IPS-15b (cell line): ENCODE measurements at regions not wholly inside any gene's neighbourhood (a gene's known extent, or its start where the extent isn't known, plus 50 kb on each side); places are given as distances from the start of the nearest gene placed in this dataset.

Experiments
- H3K27me3 ChIP-seq: one replicate; pipeline ENCODE4 v1.6.1; 2013; ENCODE audit warnings: low read length; ENCODE audit not compliant: control insufficient read depth, insufficient read depth
- H3K36me3 ChIP-seq: one replicate; pipeline ENCODE4 v1.6.1; 2013; ENCODE audit warnings: low read length; ENCODE audit not compliant: control insufficient read depth, insufficient read depth
- H3K4me1 ChIP-seq: one replicate; pipeline ENCODE4 v1.6.1; 2013; ENCODE audit warnings: mild to moderate bottlenecking, low read length; ENCODE audit not compliant: control insufficient read depth, insufficient read depth
- H3K4me3 ChIP-seq: one replicate; pipeline ENCODE4 v1.5.1; 2013; ENCODE audit warnings: low read depth, low read length
- H3K9ac ChIP-seq: one replicate; pipeline ENCODE4 v1.6.1; 2013; ENCODE audit warnings: low read depth, mild to moderate bottlenecking, low read length
- H3K9me3 ChIP-seq: one replicate; pipeline ENCODE4 v1.6.1; 2013; ENCODE audit warnings: mild to moderate bottlenecking, low read length; ENCODE audit not compliant: control insufficient read depth, insufficient read depth

DNA sequence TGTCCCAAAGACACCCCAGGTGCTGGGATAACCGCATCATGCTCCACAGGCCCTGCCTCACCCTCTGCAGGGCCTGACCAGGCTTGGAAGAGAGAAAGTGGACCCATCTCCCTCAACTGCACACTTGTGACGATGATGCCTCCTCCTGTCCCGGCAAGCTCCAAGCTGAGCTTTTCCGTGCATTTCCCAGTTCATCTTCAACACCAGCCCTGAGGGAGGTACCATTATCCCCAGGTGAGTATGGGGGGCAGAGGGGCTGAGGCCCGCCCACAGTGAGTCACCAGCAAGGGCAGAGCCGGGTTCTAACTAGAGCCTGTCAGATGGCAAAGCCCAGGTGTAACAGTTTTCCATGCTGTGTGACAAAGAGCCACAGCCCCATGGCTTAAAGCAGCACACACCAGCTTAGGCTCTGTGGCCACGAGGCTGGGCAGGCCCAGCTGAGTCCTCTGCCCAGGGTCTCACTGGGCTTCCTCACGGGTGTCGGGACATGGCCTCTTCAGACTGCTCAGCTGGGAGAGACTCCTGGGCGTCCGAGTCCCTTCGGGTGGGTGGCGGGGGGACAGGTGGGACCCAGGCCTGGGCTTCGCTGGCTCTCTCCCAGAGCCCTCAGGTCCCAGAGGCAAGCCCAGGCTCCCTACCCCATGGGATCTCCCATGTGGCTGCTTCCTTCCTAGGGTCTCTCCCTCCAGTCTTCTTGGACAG lies 108.4 kb upstream of the OTOS start:
- Histone ChIP-seq H3K9ac (no peak overlapping the region), H3K36me3 (no peaks in the 10 kb centered on the region), H3K27me3 (no peaks in the 10 kb centered on the region), H3K4me3 (no peak overlapping the region), H3K4me1 (no peaks in the 10 kb centered on the region), H3K9me3 (no peaks in the 10 kb centered on the region)

DNA sequence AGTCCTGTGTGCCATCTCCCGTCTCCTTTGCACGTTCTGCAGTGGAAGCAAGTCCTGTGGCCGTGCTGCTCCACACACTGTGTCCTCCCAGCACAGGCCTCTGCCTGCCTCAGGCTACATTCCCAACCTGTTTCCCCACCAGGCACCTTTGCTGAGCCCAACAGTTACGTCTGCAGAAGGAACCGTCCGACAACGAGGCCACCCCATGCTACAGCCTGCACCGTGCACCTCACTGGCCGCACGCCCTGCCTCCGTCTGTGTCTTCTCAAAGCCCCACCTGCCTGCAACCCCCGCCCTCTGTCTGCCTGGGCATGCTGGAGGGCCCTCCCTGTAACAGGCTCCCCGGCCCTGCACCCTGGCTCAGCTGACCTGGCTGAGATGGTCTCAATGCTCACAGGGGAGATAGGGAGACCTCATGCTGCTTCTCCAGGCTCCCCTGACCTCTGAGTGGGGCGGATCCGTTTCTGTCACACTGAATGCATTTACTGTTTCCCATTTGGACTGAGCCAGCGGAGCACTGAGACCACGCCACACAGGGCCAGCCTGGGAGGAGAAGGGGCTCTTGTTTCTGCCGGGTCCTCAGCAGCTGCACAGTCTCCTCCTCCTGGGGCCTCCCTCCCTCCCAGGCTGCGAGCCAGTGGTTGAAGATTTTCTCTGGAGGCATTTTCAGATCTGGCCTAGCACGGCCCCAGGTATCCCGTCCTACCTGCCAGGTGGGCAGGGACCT lies 109.1 kb upstream of the OTOS start:
- Histone ChIP-seq H3K9ac (no peak overlapping the region), H3K4me1 (no peaks in the 10 kb centered on the region), H3K36me3 (no peaks in the 10 kb centered on the region), H3K27me3 (no peaks in the 10 kb centered on the region), H3K9me3 (no peaks in the 10 kb centered on the region), H3K4me3 (no peak overlapping the region)

DNA sequence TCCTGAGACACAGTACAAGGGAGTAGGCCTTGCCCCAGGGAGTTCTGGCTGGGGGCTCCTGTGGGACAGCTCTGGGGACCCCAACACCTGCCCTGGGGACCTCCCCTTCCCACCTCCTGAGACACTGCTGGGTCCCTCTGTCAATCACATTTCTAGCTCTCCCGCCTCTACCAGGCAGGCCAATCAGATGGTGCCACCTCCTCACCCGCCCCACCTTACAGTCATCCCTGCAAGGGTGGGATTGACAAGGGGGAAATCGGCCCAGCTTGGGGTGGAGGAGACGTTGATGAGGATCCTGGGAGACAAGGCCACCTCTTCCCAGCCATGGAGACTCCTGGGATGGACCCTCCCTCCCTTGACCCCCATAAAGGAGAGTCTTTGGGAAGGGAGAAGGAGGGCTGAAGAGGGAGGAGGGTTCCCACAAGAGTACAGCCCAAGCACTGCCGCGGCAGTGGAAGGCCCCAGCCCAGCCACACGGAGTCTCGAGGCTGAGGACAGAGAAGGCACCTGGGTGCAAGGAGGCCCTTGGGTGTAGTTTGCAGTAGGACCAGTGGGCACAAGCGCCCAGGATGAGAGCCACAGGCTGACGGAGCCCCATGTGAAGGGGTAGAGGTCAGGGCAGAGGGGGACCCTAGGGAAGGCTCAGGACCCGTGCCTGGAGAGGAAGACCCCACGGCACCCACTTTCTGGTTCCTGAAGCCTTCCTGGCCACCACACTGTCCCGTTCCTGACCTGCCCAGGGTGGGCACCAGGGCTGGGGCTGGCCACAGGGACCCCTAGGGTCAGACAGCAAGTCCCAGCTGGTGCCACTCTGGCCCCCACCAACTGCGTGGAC lies 109.9 kb upstream of the OTOS start:
- H3K9ac ChIP-seq, result no peak overlapping the region
- H3K9me3 ChIP-seq, result no peaks in the 10 kb centered on the region
- no peaks in the 10 kb centered on the region for H3K36me3 ChIP-seq
- no peaks in the 10 kb centered on the region for H3K27me3 ChIP-seq
- no peaks in the 10 kb centered on the region for H3K4me1 ChIP-seq
- H3K4me3 ChIP-seq, result no peak overlapping the region

DNA sequence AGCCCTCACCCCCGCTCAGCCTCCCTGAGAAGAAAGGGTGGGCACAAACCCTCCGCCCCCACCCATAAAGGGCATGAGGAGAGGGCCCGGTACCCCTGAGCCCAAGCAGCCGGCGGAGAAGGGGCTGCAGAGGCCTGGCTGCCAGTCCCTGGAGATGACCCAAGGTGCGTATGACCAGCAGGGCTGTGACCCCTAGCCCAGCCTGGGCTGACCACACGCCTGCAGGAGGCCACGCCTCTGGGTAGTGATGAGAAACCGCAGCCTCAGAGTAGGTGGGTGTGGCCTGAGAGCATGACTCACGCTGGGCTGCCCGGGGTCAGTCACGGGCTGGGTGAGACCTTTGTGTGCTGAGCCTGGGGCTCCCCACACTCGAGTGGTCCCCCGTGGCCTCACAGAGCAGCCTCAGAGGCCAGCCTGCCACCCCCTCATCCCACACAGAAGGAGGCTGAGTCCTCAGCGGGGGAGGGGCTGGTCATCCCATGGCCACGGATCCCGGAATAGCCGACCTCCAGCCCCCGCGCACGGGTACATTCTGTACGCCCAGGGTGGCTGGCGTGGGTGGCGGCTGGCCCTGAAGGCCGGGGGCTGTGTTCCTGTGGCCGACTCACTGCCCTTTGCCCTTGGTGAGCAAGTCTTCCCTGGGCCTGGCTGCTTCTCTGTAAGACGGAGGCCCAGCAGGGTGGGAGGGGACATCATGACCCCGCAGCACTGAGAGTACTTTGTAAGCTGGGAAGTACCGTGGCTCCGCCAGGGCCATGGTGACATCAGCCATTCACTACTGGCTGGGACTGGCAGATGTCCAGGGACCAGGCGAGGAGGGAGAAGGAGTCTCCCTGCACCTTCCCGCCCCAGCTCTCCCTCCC lies 110.8 kb upstream of the OTOS start:
- Histone ChIP-seq H3K27me3 (no peaks in the 10 kb centered on the region), H3K4me3 (no peak overlapping the region), H3K36me3 (no peaks in the 10 kb centered on the region), H3K9ac (no peak overlapping the region), H3K4me1 (no peaks in the 10 kb centered on the region), H3K9me3 (no peaks in the 10 kb centered on the region)

DNA sequence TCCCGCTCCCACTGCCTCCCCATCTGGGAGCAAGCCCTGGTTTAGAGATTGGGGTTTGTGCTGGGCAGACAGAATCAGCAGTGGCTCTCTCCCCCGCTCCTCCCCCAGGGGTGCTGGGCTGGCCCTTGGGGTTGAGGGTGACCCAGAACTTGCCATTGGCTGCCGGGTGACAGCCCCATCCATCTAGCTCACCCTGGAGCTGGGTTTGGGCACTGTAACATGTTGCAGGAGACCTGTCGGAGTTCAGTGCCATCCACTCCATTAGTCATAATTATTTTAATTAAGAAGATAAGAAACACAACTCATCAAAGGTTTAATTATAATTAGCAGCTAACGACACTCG lies 111.4 kb upstream of the OTOS start:
- H3K27me3 ChIP-seq, result no peaks in the 10 kb centered on the region
- H3K4me3 ChIP-seq, result no peak overlapping the region
- H3K9me3 ChIP-seq, result no peaks in the 10 kb centered on the region
- H3K9ac ChIP-seq, result no peak overlapping the region
- no peaks in the 10 kb centered on the region for H3K36me3 ChIP-seq
- no peaks in the 10 kb centered on the region for H3K4me1 ChIP-seq

DNA sequence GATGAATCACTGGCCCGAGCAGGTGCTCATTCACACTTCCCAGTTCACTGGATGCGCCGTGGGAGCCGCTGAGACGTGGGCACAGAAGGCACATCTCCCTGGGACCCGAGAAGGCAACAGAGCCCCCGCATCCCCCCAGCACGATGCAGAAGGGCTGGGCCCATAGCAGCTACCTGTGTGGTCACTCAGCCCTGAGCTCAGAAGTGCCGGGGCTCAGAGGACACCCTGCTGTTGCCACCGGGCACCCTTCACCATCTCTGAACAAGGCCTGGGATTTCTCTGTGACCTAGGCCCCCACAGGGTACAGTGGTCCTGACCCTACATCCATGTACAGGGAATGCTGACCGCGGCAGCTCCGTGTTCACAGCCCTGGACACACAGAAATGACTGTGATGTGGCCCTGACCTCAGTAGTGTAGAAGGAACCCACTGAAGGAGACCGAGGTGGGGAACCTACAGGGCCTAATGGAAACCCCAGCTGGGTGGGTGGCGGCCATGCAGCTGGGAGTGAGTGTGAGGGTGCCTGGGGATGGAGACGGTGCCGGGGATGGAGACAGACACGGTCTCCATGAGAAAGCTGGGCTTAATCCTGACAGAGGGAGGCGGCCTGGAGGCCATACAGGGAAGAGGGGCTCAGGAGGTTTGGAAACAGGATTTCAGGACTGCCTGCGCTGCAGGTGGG lies 111.9 kb upstream of the OTOS start:
- Histone ChIP-seq H3K9ac (no peak overlapping the region), H3K9me3 (no peaks in the 10 kb centered on the region), H3K4me3 (no peak overlapping the region)

DNA sequence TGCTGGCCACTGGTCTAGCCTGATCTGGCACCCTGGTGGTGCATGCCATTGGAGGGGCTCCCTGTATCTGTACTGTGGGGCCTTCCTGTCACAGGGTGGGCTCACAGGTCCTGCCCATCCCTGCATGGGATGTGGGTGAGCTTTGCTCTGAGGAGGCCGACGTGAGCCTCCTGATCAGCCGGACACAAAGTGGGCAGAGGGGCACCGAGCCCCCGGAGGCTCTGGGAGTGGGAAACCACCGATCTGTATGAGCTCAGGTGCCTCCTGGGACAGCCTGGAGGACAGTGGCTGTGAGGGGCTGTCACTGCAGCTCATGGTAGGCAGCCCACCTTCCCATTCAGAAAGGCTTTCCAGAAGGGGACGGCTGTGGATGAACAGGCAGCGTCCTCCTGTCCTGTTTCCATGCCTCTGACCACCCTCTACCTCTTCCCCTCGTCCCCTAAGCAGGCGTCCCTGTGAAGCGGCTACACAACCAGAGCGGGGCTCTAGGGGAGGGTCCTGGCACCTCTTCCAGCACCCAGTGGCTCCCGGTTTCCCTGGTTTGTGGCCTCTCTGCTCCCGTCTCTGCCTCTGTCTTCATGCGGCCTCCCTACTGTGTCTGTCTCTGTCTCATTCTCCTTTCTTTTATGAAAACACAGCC lies 112.5 kb upstream of the OTOS start:
- H3K4me3 ChIP-seq, result no peak overlapping the region
- no peaks in the 10 kb centered on the region for H3K27me3 ChIP-seq
- no peaks in the 10 kb centered on the region for H3K9me3 ChIP-seq
- H3K36me3 ChIP-seq, result no peaks in the 10 kb centered on the region
- no peak overlapping the region for H3K9ac ChIP-seq
- H3K4me1 ChIP-seq, result no peaks in the 10 kb centered on the region

More for the DNA sequence above, 111.9 kb upstream of the OTOS start:
- Histone ChIP-seq H3K36me3 (no peaks in the 10 kb centered on the region), H3K27me3 (no peaks in the 10 kb centered on the region), H3K4me1 (no peaks in the 10 kb centered on the region)

DNA sequence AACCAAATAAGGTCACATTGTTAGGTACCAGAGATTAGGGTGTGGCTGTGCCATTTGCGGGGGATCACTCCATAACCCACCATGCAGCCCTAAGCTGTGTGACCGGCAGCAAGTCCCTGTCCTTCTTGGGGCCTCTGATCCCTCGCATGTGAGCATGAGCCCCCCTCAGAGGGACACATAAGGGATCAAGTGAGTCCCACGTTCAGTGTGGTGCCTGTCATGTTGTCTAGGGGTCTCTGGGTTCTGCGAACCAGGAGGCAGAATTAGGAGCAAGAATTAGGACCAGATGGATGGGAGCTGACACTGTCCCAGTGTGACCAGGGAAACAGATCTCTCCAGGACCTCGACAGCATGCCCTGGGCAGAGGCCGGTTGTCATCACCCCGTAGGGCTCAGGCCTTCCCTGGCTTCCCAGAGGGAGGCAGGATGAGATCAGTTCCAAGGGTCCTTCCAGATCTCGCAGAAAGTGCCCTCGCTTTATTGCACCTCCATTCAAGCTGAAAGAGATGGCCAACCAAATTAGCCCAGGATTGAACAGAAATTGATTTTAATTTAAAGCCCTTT lies 113.2 kb upstream of the OTOS start:
- Histone ChIP-seq H3K9ac (no peak overlapping the region), H3K27me3 (no peaks in the 10 kb centered on the region), H3K4me3 (no peak overlapping the region), H3K9me3 (no peaks in the 10 kb centered on the region), H3K36me3 (no peaks in the 10 kb centered on the region), H3K4me1 (no peaks in the 10 kb centered on the region)

DNA sequence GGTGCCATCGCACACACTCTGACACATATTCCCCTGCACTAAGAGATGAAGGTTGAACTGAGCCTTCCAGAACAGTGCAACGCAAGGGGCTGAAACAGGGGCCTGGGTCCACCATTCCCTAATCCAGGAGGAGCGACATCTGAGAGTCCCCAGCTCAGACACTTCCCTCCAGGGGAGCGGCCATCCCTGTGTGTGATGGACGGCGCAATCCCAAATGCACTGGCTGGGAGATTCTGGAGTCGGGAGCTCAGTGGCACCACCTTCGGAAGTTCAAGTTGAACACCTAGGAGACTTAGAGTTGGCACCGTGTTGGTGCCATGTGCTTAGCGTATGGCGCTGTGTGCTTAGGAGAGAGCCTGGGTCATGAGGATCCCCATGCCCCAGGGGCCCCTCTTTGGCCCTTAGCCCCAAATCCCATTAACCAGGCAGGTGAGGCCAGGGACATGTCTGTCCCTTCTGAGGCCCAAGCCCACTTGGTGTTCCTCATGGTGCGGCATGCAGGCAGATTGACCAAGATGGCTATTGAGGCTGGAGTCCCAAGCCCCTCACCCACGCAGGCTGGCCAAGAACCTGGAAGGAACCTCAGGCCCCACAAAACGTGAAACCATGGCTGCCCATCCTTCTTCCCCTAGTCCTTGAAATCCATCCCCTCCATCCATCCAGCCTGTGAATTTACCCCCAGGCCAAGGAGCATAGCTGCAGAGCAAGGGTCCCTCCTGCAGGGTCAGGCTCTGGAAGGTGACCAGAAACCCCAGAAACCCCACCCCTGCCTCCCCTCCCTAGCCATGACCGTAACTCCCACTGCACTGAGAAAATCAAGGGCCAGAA lies 114.1 kb upstream of the OTOS start:
- no peak overlapping the region for H3K9ac ChIP-seq
- H3K9me3 ChIP-seq, result no peaks in the 10 kb centered on the region
- no peaks in the 10 kb centered on the region for H3K4me1 ChIP-seq
- H3K4me3 ChIP-seq, result no peak overlapping the region
- no peaks in the 10 kb centered on the region for H3K27me3 ChIP-seq
- no peaks in the 10 kb centered on the region for H3K36me3 ChIP-seq

DNA sequence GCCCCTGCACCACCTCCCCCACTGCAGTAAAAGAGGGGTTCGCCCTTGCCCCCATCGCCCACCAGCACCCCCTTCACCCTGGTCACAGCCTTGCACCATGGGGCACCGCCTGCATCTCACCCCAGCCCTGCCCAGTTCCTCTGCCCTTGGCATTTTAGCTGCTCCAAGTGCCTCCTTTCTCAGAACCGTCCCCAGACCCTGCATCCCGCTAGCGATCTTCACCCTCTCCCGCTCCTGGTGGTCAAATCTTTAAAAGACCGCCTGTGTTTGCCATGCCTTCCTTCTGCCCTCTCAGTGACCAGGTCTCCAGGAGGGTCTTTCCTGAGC lies 114.7 kb upstream of the OTOS start:
- H3K36me3 ChIP-seq, result no peaks in the 10 kb centered on the region
- H3K4me1 ChIP-seq, result no peaks in the 10 kb centered on the region
- no peaks in the 10 kb centered on the region for H3K27me3 ChIP-seq
- H3K4me3 ChIP-seq, result no peak overlapping the region
- no peak overlapping the region for H3K9ac ChIP-seq
- no peaks in the 10 kb centered on the region for H3K9me3 ChIP-seq
